K562 (cell line): ENCODE measurements at regions not wholly inside any gene's neighbourhood (a gene's known extent, or its start where the extent isn't known, plus 50 kb on each side); places are given as distances from the start of the nearest gene placed in this dataset.

Source experiments
- HNRNPH1 ChIP-seq: fragments of 200-400 bp; formaldehyde crosslinking; optimal IDR thresholded peaks from 2 replicates; pipeline ENCODE3; 2017; ENCODE audit warnings: low read depth, mild to moderate bottlenecking, low read length, moderate library complexity
- NR3C1 ChIP-seq: sonication (generic); formaldehyde crosslinking; IDR thresholded peaks from 2 replicates; pipeline ENCODE4 v1.8.1; 2022; ENCODE audit warnings: missing genetic modification reagents
- TCFL5 ChIP-seq: fragments of 250-450 bp; sonication (Bioruptor Pico); conservative IDR thresholded peaks from 2 replicates; pipeline ENCODE4 v1.6.1; 2021; ENCODE audit warnings: mild to moderate bottlenecking, moderate library complexity, matching md5 sums
- ZFP30 ChIP-seq: fragments of 250-450 bp; sonication (Bioruptor Pico); IDR thresholded peaks from 2 replicates; pipeline ENCODE4 v1.8.0; 2022; ENCODE audit warnings: moderate library complexity, mild to moderate bottlenecking, inconsistent platforms, borderline replicate concordance
- ZNF184 ChIP-seq: sonication (generic); formaldehyde crosslinking; IDR thresholded peaks from 2 replicates; pipeline ENCODE4 v1.5.0; 2020; ENCODE audit warnings: missing genetic modification reagents
- TF ChIP-seq, protein P1 (sequence below): sonication (generic); formaldehyde crosslinking; IDR thresholded peaks from 2 replicates; pipeline ENCODE4 v1.8.0; 2022; ENCODE audit warnings: mild to moderate bottlenecking, missing genetic modification reagents
- TF ChIP-seq, protein P2 (sequence below): fragments of 450-650 bp; formaldehyde crosslinking; IDR thresholded peaks from 2 replicates; pipeline ENCODE4 v1.4.0; 2022; ENCODE audit warnings: mild to moderate bottlenecking, moderate library complexity

DNA sequence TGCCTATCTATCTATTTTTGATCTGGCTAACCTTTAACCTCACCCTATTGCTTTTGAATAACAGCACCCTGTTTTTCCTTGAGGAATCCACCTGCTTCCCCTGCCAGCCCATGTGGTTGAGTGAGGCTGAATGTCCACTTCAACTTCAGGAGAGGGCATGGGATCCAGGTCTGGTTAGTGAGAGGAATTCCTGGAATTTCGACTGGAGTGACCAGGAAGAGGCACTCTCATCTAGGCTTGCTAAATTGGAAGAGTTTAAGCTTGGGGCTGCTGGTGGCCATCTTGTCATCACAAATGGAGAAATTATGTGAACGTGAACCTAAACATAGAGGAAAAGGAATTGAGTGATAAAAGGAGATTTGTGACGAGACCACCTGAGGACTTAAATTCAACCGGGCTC, 322.1 kb downstream of the OSTF1 start (continued):
- TF ChIP-seq, protein P1, sequence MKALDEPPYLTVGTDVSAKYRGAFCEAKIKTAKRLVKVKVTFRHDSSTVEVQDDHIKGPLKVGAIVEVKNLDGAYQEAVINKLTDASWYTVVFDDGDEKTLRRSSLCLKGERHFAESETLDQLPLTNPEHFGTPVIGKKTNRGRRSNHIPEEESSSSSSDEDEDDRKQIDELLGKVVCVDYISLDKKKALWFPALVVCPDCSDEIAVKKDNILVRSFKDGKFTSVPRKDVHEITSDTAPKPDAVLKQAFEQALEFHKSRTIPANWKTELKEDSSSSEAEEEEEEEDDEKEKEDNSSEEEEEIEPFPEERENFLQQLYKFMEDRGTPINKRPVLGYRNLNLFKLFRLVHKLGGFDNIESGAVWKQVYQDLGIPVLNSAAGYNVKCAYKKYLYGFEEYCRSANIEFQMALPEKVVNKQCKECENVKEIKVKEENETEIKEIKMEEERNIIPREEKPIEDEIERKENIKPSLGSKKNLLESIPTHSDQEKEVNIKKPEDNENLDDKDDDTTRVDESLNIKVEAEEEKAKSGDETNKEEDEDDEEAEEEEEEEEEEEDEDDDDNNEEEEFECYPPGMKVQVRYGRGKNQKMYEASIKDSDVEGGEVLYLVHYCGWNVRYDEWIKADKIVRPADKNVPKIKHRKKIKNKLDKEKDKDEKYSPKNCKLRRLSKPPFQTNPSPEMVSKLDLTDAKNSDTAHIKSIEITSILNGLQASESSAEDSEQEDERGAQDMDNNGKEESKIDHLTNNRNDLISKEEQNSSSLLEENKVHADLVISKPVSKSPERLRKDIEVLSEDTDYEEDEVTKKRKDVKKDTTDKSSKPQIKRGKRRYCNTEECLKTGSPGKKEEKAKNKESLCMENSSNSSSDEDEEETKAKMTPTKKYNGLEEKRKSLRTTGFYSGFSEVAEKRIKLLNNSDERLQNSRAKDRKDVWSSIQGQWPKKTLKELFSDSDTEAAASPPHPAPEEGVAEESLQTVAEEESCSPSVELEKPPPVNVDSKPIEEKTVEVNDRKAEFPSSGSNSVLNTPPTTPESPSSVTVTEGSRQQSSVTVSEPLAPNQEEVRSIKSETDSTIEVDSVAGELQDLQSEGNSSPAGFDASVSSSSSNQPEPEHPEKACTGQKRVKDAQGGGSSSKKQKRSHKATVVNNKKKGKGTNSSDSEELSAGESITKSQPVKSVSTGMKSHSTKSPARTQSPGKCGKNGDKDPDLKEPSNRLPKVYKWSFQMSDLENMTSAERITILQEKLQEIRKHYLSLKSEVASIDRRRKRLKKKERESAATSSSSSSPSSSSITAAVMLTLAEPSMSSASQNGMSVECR (CRISPR knock-in tag): no peak
- no peak for TF ChIP-seq ZFP30 (CRISPR knock-in tag)
- TF ChIP-seq HNRNPH1: no peak
- TF ChIP-seq, protein P2, sequence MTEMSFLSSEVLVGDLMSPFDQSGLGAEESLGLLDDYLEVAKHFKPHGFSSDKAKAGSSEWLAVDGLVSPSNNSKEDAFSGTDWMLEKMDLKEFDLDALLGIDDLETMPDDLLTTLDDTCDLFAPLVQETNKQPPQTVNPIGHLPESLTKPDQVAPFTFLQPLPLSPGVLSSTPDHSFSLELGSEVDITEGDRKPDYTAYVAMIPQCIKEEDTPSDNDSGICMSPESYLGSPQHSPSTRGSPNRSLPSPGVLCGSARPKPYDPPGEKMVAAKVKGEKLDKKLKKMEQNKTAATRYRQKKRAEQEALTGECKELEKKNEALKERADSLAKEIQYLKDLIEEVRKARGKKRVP (CRISPR knock-in tag): no peak
- no peak for TF ChIP-seq ZNF184
- TF ChIP-seq NR3C1: no peak
- no peak for TF ChIP-seq TCFL5 (CRISPR knock-in tag)
